IMR-90 (cell line): ENCODE measurements at regions not wholly inside any gene's neighbourhood (a gene's known extent, or its start where the extent isn't known, plus 50 kb on each side); places are given as distances from the start of the nearest gene placed in this dataset.
A peak's percentile ranks its signal among the peaks of the same experiment; 100 is the strongest.
"Not testable (repeated sequence)": the region's sequence is repeated elsewhere in the genome, so short reads cannot be mapped to it uniquely, and the experiment has no call there.

Experiments
- ATAC-seq: fragments of 200-7000 bp; cut with Tn5 transposase; 2 replicates; pipeline ENCODE4 v1.9.1; 2020; ENCODE audit warnings: low read depth, mild to moderate bottlenecking, moderate library complexity
- BruUV-seq: library from RNA; stranded (reverse); fragments of 400-500 nt; replicated peaks from 2 replicates; lab custom pipeline; 2021; lab: Mats Ljungman, UMichigan
- CTCF ChIA-PET: fragments of 300-600 bp; formaldehyde crosslinking; extraction: SDS; loops from one replicate; lab custom pipeline; 2021; ENCODE audit warnings: antibody characterized with exemption; lab: Yijun Ruan, JAX
- POLR2A ChIA-PET: fragments of 300-600 bp; sonication (Branson Sonifier 250); formaldehyde crosslinking; loops from one replicate; lab custom pipeline; 2022; ENCODE audit warnings: antibody characterized with exemption; ENCODE audit not compliant: unreplicated experiment; lab: Charles Lee
- DNase-seq: peaks from one replicate; pipeline ENCODE4 v3.0.0; 2013
- H2AFZ ChIP-seq: replicated peaks from 2 replicates; pipeline ENCODE3; 2013; ENCODE audit warnings: low read length, mild to moderate bottlenecking; ENCODE audit not compliant: poor library complexity
- H2AK5ac ChIP-seq: 2 replicates; pipeline ENCODE4 v1.6.1; 2013; ENCODE audit warnings: low read depth, low read length, inconsistent platforms
- H2AK9ac ChIP-seq: replicated peaks from 2 replicates; pipeline ENCODE3; 2013; ENCODE audit warnings: mild to moderate bottlenecking, low read depth, low read length, moderate library complexity; ENCODE audit not compliant: poor library complexity
- H2BK120ac ChIP-seq: 2 replicates; pipeline ENCODE4 v1.6.1; 2013; ENCODE audit warnings: low read depth, low read length, inconsistent platforms
- H2BK15ac ChIP-seq: 3 replicates; pipeline ENCODE4 v1.6.1; 2013; ENCODE audit warnings: low read depth, low read length, inconsistent platforms
- H2BK20ac ChIP-seq: 2 replicates; pipeline ENCODE4 v1.6.1; 2013; ENCODE audit warnings: low read depth, mild to moderate bottlenecking, inconsistent platforms, low read length, moderate library complexity
- H2BK5ac ChIP-seq: 2 replicates; pipeline ENCODE4 v1.6.1; 2013; ENCODE audit warnings: mild to moderate bottlenecking, low read depth, low read length, inconsistent platforms; ENCODE audit not compliant: poor library complexity, severe bottlenecking
- H3K14ac ChIP-seq: replicated peaks from 2 replicates; pipeline ENCODE4 v1.6.1; 2013; ENCODE audit warnings: low read depth, low read length, inconsistent platforms
- H3K18ac ChIP-seq: 2 replicates; pipeline ENCODE4 v1.6.1; 2013; ENCODE audit warnings: low read depth, low read length, control low read depth
- H3K23ac ChIP-seq: 2 replicates; pipeline ENCODE4 v1.6.1; 2013; ENCODE audit warnings: low read depth, low read length, inconsistent platforms
- H3K27ac ChIP-seq: 2 replicates; pipeline ENCODE4 v1.5.1; 2013; ENCODE audit warnings: mild to moderate bottlenecking, control low read depth, low read length; ENCODE audit not compliant: insufficient read depth
- H3K27me3 ChIP-seq: 2 replicates; pipeline ENCODE4 v1.6.1; 2013; ENCODE audit warnings: low read length; ENCODE audit not compliant: control insufficient read depth, insufficient read depth
- H3K36me3 ChIP-seq: 2 replicates; pipeline ENCODE4 v1.6.1; 2013; ENCODE audit warnings: low read length, mixed read lengths; ENCODE audit not compliant: control insufficient read depth, insufficient read depth
- H3K4ac ChIP-seq: 2 replicates; pipeline ENCODE4 v1.6.1; 2013; ENCODE audit warnings: low read depth, low read length, inconsistent platforms
- H3K4me1 ChIP-seq: 2 replicates; pipeline ENCODE4 v1.6.1; 2013; ENCODE audit warnings: low read length, mixed read lengths; ENCODE audit not compliant: control insufficient read depth, insufficient read depth
- H3K4me2 ChIP-seq: 2 replicates; pipeline ENCODE4 v1.6.1; 2013; ENCODE audit warnings: low read depth, mild to moderate bottlenecking, control low read depth, low read length, moderate library complexity
- H3K4me3 ChIP-seq: 2 replicates; pipeline ENCODE4 v1.5.1; 2013; ENCODE audit warnings: low read depth, mild to moderate bottlenecking, control low read depth, low read length, moderate library complexity; ENCODE audit not compliant: insufficient read depth
- H3K56ac ChIP-seq: 2 replicates; pipeline ENCODE4 v1.6.1; 2013; ENCODE audit warnings: low read length, inconsistent platforms; ENCODE audit not compliant: insufficient read depth; ENCODE audit errors: extremely low read depth
- H3K79me1 ChIP-seq, 2 experiments: 2 replicates each; pipeline ENCODE4 v1.6.1; 2013; ENCODE audit warnings: low read length in 2 of 2, inconsistent platforms in 1 of 2, low read depth in 1 of 2
- H3K9ac ChIP-seq: 2 replicates; pipeline ENCODE4 v1.6.1; 2013; ENCODE audit warnings: low read depth, low read length, control low read depth
- H3K9me1 ChIP-seq: 2 replicates; pipeline ENCODE4 v1.6.1; 2013; ENCODE audit warnings: low read length, inconsistent platforms; ENCODE audit not compliant: insufficient read depth
- H3K9me3 ChIP-seq: 2 replicates; pipeline ENCODE4 v1.6.1; 2013; ENCODE audit warnings: low read length; ENCODE audit not compliant: control insufficient read depth, insufficient read depth
- H4K20me1 ChIP-seq: 2 replicates; pipeline ENCODE4 v1.6.1; 2013; ENCODE audit warnings: low read length, inconsistent platforms; ENCODE audit not compliant: insufficient read depth
- H4K5ac ChIP-seq: 2 replicates; pipeline ENCODE4 v1.6.1; 2013; ENCODE audit warnings: mild to moderate bottlenecking, low read depth, low read length, control low read depth
- H4K8ac ChIP-seq, 2 experiments: 2 replicates each; pipeline ENCODE4 v1.6.1; 2013; ENCODE audit warnings: low read depth in 2 of 2, low read length in 2 of 2, control low read depth in 1 of 2, inconsistent platforms in 1 of 2
- H4K91ac ChIP-seq: 2 replicates; pipeline ENCODE4 v1.6.1; 2013; ENCODE audit warnings: low read depth, low read length, inconsistent platforms; ENCODE audit not compliant: insufficient read depth
- FOS ChIP-seq: fragments of 150-350 bp; IDR thresholded peaks from 2 replicates; pipeline ENCODE4 v1.6.1; 2016; ENCODE audit warnings: low read depth, low read length
- MAFK ChIP-seq: IDR thresholded peaks from 2 replicates; pipeline ENCODE4 v1.6.1; 2012; ENCODE audit warnings: low read depth, low read length, improper control_type of control experiment
- WGBS, 2 experiments: methylation state at CpG; one replicate each; pipeline versions ENCODE4 v1.1.5 to v1.1.7; 2013; ENCODE audit warnings: missing lambda C conversion rate in 2 of 2; ENCODE audit not compliant: insufficient read length in 1 of 2; ENCODE audit errors: extremely low coverage in 2 of 2; 5-methylcytosine and 5-hydroxymethylcytosine counted together
- dilution Hi-C: fragments of 300-500 bp; cut with HindIII; formaldehyde crosslinking; loops from one replicate; pipeline ENCODE4 v1.14.3; 2018; ENCODE audit warnings: low sequenced_read_pairs; ENCODE audit not compliant: unreplicated experiment
- in situ Hi-C: fragments of 300-500 bp; cut with MboI; formaldehyde crosslinking; loops from 3 replicates; pipeline ENCODE4 v1.14.3; 2019; ENCODE audit warnings: low sequenced_read_pairs, inconsistent platforms, mixed read lengths
- intact Hi-C: fragments of 100-400 bp; cut with micrococcal nuclease; formaldehyde crosslinking; loops from 2 replicates; pipeline ENCODE4 v1.10.0; 2022

GRCh38 chr15:81723113-81723651 is 322.6 kb downstream of the MEX3B start:
- ATAC-seq: no peak
- no peak overlapping the region for H4K5ac ChIP-seq
- H2BK120ac ChIP-seq: no peak overlapping the region
- H3K27me3 ChIP-seq: no peaks in the 10 kb centered on the region
- H2AFZ ChIP-seq: no peak overlapping the region
- H2AK9ac ChIP-seq: no peak overlapping the region
- no peaks in the 10 kb centered on the region for H3K4me1 ChIP-seq
- dilution Hi-C loops: no loop called here
- H3K36me3 ChIP-seq: no peaks in the 10 kb centered on the region
- CTCF ChIA-PET: no interaction called here
- H2BK5ac ChIP-seq: no peak overlapping the region
- H3K4ac ChIP-seq: no peak overlapping the region
- DNase-seq: no peak
- POLR2A ChIA-PET: no interaction called here
- no peak overlapping the region for H3K9ac ChIP-seq
- H3K79me1 ChIP-seq: no peaks in the 10 kb centered on the region
- no peak overlapping the region for H4K8ac ChIP-seq
- no peak overlapping the region for H3K14ac ChIP-seq
- H3K9me3 ChIP-seq: no peaks in the 10 kb centered on the region
- intact Hi-C loops: no loop called here
- no peak overlapping the region for H3K23ac ChIP-seq
- no peak overlapping the region for H2BK15ac ChIP-seq
- H3K18ac ChIP-seq: no peak overlapping the region
- H2AK5ac ChIP-seq: no peak overlapping the region
- H3K56ac ChIP-seq: no peak overlapping the region
- no peak overlapping the region for H3K4me2 ChIP-seq
- TF ChIP-seq FOS: no peak
- peak; percentile 27; the same call in 1 of the 2 replicates for TF ChIP-seq MAFK
- no peak overlapping the region for H3K27ac ChIP-seq
- no TSS peak for BruUV-seq
- no peaks in the 10 kb centered on the region for H3K9me1 ChIP-seq
- no peak overlapping the region for H3K4me3 ChIP-seq
- H2BK20ac ChIP-seq: no peak overlapping the region
- WGBS, 2 experiments: 40% methylated on average over 1 of the region's 5 CpGs; no CpG with 5 or more reads in 1 of the 2 experiments
- H4K20me1 ChIP-seq: no peaks in the 10 kb centered on the region
- no peak overlapping the region for H4K91ac ChIP-seq
- in situ Hi-C loops: no loop called here

- in situ Hi-C loops, H2BK20ac ChIP-seq, POLR2A ChIA-PET, H3K27ac ChIP-seq, ATAC-seq, H2BK15ac ChIP-seq, H3K9me1 ChIP-seq, H4K8ac ChIP-seq, H3K27me3 ChIP-seq, H2BK120ac ChIP-seq, H4K5ac ChIP-seq, H2AFZ ChIP-seq, H3K23ac ChIP-seq, H3K18ac ChIP-seq, H3K79me1 ChIP-seq, H4K91ac ChIP-seq, H2AK9ac ChIP-seq, dilution Hi-C loops, H3K4ac ChIP-seq, H3K4me1 ChIP-seq, H4K20me1 ChIP-seq, H3K9me3 ChIP-seq, intact Hi-C loops, H2BK5ac ChIP-seq, H3K14ac ChIP-seq, H3K4me2 ChIP-seq, H2AK5ac ChIP-seq, H3K56ac ChIP-seq, DNase-seq, H3K36me3 ChIP-seq, BruUV-seq, H3K9ac ChIP-seq, H3K4me3 ChIP-seq, CTCF ChIA-PET: not testable (repeated sequence)
- no CpG with 5 or more reads among the region's 2 CpGs for WGBS, 2 experiments
These were observed 329.4 kb downstream of the MEX3B start for GRCh38 chr15:81716468-81716867.
